Head of caudate nucleus (tissue), 42 donors: ENCODE measurements at regions not wholly inside any gene's neighbourhood (a gene's known extent, or its start where the extent isn't known, plus 50 kb on each side); places are given as distances from the start of the nearest gene placed in this dataset.
"Not testable (repeated sequence)": the region's sequence is repeated elsewhere in the genome, so short reads cannot be mapped to it uniquely, and the experiment has no call there.

Experiments
- DNase-seq, 42 donors: peaks; one replicate each; pipeline versions ENCODE4 v3.0.0 to v3.0.0-alpha.2; 2020 to 2021; ENCODE audit warnings: mixed read lengths in 7 of 42
- intact Hi-C: fragments of 100-400 bp; cut with DNase I; formaldehyde crosslinking; loops from one replicate; pipeline ENCODE4 v1.15.0; 2022

GRCh38 chr6:71229477-71229876 is 59.1 kb upstream of the OGFRL1 start:
- intact Hi-C loops: no loop called here
- DNase-seq: no peak

- DNase-seq, intact Hi-C loops: not testable (repeated sequence)
Measured at GRCh38 chr6:71232890-71233289, 55.7 kb upstream of the OGFRL1 start.

- intact Hi-C loops: no loop called here
- DNase-seq: no peak
Measured at GRCh38 chr6:71236926-71237434, 51.6 kb upstream of the OGFRL1 start.

DNA sequence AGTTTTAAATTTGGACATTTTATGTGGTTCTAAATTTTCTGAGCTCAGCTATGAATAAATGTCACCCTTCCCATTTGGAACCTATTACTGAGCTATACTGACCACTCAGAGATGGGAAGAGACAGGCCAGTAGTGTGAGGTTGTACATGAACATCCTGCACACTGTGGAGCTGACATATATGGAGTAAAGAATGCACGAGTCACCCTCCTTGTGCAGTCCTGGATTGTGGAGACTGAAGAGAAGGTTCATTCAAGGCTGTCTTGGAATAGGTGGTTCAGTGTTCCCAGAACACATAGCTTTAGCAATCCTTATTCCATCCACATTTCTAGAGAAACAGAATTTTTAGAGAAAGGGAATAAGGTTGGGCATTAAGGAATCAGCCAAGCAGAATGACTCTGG is 50.3 kb upstream of the OGFRL1 start:
- intact Hi-C loops: no loop called here
- no peak for DNase-seq
